H1 (cell line): ENCODE measurements at regions not wholly inside any gene's neighbourhood (a gene's known extent, or its start where the extent isn't known, plus 50 kb on each side); places are given as distances from the start of the nearest gene placed in this dataset.

Experiments used
- CTCF ChIA-PET: fragments of 300-600 bp; sonication (Branson Sonifier 250); formaldehyde crosslinking; loops from one replicate; lab custom pipeline; 2021; ENCODE audit not compliant: partially characterized antibody; lab: Charles Lee
- POLR2A ChIA-PET: fragments of 300-600 bp; sonication (Branson Sonifier 250); formaldehyde crosslinking; loops from one replicate; lab custom pipeline; 2021; ENCODE audit warnings: inconsistent platforms; ENCODE audit not compliant: partially characterized antibody; lab: Charles Lee
- DNase-seq, 2 experiments: peaks; one replicate each; pipeline versions ENCODE4 v3.0.0 to v3.0.0-alpha.2; 2010 to 2022; ENCODE audit warnings: low spot score in 2 of 2, low read depth in 1 of 2, mixed read lengths in 1 of 2
- FAIRE-seq: peaks from 2 replicates; lab custom pipeline; 2011; peaks lifted over from hg19 to GRCh38; lab: Jason Lieb, UNC
- H2AFZ ChIP-seq: 2 replicates; pipeline ENCODE4 v1.8.1; 2012; ENCODE audit warnings: low read length, inconsistent platforms
- H2AK5ac ChIP-seq: 2 replicates; pipeline ENCODE4 v1.6.1; 2013; ENCODE audit warnings: low read depth, low read length
- H2BK120ac ChIP-seq: replicated peaks from 2 replicates; pipeline ENCODE3; 2013; ENCODE audit warnings: low read depth, low read length, inconsistent platforms
- H2BK12ac ChIP-seq: 2 replicates; pipeline ENCODE4 v1.6.1; 2013; ENCODE audit warnings: low read depth, low read length
- H2BK15ac ChIP-seq: 2 replicates; pipeline ENCODE4 v1.6.1; 2013; ENCODE audit warnings: low read length
- H2BK20ac ChIP-seq: 2 replicates; pipeline ENCODE4 v1.6.1; 2013; ENCODE audit warnings: low read length
- H2BK5ac ChIP-seq: 2 replicates; pipeline ENCODE4 v1.6.1; 2013; ENCODE audit warnings: low read depth, low read length
- H3K14ac ChIP-seq: 2 replicates; pipeline ENCODE4 v1.6.1; 2013; ENCODE audit warnings: inconsistent platforms; ENCODE audit not compliant: insufficient read length
- H3K18ac ChIP-seq: 2 replicates; pipeline ENCODE4 v1.6.1; 2013; ENCODE audit warnings: low read length; ENCODE audit errors: extremely low read depth
- H3K23ac ChIP-seq: 2 replicates; pipeline ENCODE4 v1.6.1; 2013; ENCODE audit warnings: inconsistent platforms; ENCODE audit not compliant: insufficient read length
- H3K23me2 ChIP-seq: 2 replicates; pipeline ENCODE4 v1.6.1; 2013; ENCODE audit warnings: low read depth, low read length
- H3K27ac ChIP-seq: 2 replicates; pipeline ENCODE4 v1.6.1; 2011; ENCODE audit warnings: low read depth, low read length, inconsistent platforms
- H3K27me3 ChIP-seq, 4 experiments: replicated peaks in 1 of 4; 1 replicate in 1 of 4; 2 replicates in 3 of 4; pipeline versions ENCODE4 v1.6.1 to v1.8.1; 2011 to 2013; ENCODE audit warnings: low read length in 3 of 4, mild to moderate bottlenecking in 3 of 4, inconsistent platforms in 2 of 4, mixed read lengths in 2 of 4, moderate library complexity in 1 of 4; ENCODE audit not compliant: control insufficient read depth in 3 of 4, insufficient read depth in 3 of 4; ENCODE audit errors: extremely low read depth in 1 of 4
- H3K36me3 ChIP-seq, 4 experiments: 2 replicates each; pipeline versions ENCODE4 v1.6.1 to v1.8.1; 2011 to 2013; ENCODE audit warnings: mild to moderate bottlenecking in 4 of 4, low read length in 3 of 4, moderate library complexity in 2 of 4, control low read depth in 1 of 4, inconsistent platforms in 1 of 4; ENCODE audit not compliant: insufficient read depth in 4 of 4, control insufficient read depth in 2 of 4
- H3K4ac ChIP-seq: replicated peaks from 2 replicates; pipeline ENCODE3; 2013; ENCODE audit warnings: low read length, low read depth, mixed read lengths, inconsistent platforms; ENCODE audit not compliant: insufficient read length
- H3K4me1 ChIP-seq, 4 experiments: replicated peaks in 1 of 4; 1 replicate in 1 of 4; 2 replicates in 3 of 4; pipeline versions ENCODE4 v1.6.1 to v1.8.1; 2011 to 2013; ENCODE audit warnings: low read length in 3 of 4, inconsistent platforms in 2 of 4, mixed read lengths in 1 of 4; ENCODE audit not compliant: insufficient read depth in 4 of 4, control insufficient read depth in 3 of 4
- H3K4me2 ChIP-seq, 2 experiments: 2 replicates each; pipeline versions ENCODE4 v1.6.1 to v1.8.1; 2011 to 2013; ENCODE audit warnings: low read depth in 2 of 2, low read length in 2 of 2, control low read depth in 1 of 2, inconsistent platforms in 1 of 2, mild to moderate bottlenecking in 1 of 2; ENCODE audit not compliant: insufficient read depth in 1 of 2
- H3K4me3 ChIP-seq, 4 experiments: fragments of 200-600, 300-600 bp in 1 of 4; sonication (generic), shearing (Covaris generic), sonication (Bioruptor Twin) in 1 of 4; 2 replicates each; pipeline versions ENCODE4 v1.5.1 to v1.8.1; 2011 to 2016; ENCODE audit warnings: low read length in 4 of 4, low read depth in 3 of 4, control low read depth in 2 of 4, inconsistent platforms in 2 of 4, mild to moderate bottlenecking in 2 of 4, mixed read lengths in 1 of 4, moderate library complexity in 1 of 4; ENCODE audit not compliant: insufficient read depth in 2 of 4; ENCODE audit errors: extremely low read depth in 1 of 4
- H3K56ac ChIP-seq: replicated peaks from 2 replicates; pipeline ENCODE3; 2013; ENCODE audit warnings: low read depth, mild to moderate bottlenecking, mixed read lengths, low read length, inconsistent platforms; ENCODE audit not compliant: insufficient read length
- H3K79me1 ChIP-seq: 2 replicates; pipeline ENCODE4 v1.6.1; 2013; ENCODE audit warnings: low read depth, low read length, control low read depth
- H3K79me2 ChIP-seq, 2 experiments: 2 replicates each; pipeline versions ENCODE4 v1.6.1 to v1.8.1; 2012 to 2013; ENCODE audit warnings: low read length in 2 of 2, mild to moderate bottlenecking in 2 of 2, inconsistent platforms in 1 of 2; ENCODE audit not compliant: insufficient read depth in 2 of 2, control insufficient read depth in 1 of 2
- H3K9ac ChIP-seq, 4 experiments: replicated peaks in 1 of 4; 1 replicate in 1 of 4; 2 replicates in 3 of 4; pipeline versions ENCODE4 v1.6.1 to v1.8.1; 2011 to 2013; ENCODE audit warnings: low read depth in 3 of 4, low read length in 3 of 4, control low read depth in 2 of 4, mild to moderate bottlenecking in 2 of 4, moderate library complexity in 2 of 4, inconsistent platforms in 1 of 4; ENCODE audit errors: extremely low read depth in 1 of 4
- H3K9me3 ChIP-seq, 2 experiments: 2 replicates each; pipeline versions ENCODE4 v1.6.1 to v1.8.1; 2012 to 2013; ENCODE audit warnings: mild to moderate bottlenecking in 2 of 2, moderate library complexity in 2 of 2, control low read depth in 1 of 2, inconsistent platforms in 1 of 2, low read depth in 1 of 2, low read length in 1 of 2, mixed read lengths in 1 of 2; ENCODE audit not compliant: insufficient read depth in 2 of 2
- H4K20me1 ChIP-seq, 2 experiments: replicated peaks in 1 of 2; 2 replicates each; pipeline versions ENCODE3 to v1.8.1; 2011 to 2013; ENCODE audit warnings: inconsistent platforms in 2 of 2, low read length in 2 of 2, mild to moderate bottlenecking in 1 of 2; ENCODE audit not compliant: insufficient read depth in 2 of 2, control insufficient read depth in 1 of 2
- H4K5ac ChIP-seq: 2 replicates; pipeline ENCODE4 v1.6.1; 2013; ENCODE audit warnings: low read length, low read depth, mixed read lengths, inconsistent platforms; ENCODE audit not compliant: insufficient read length
- H4K8ac ChIP-seq: 2 replicates; pipeline ENCODE4 v1.8.0; 2013; ENCODE audit warnings: mild to moderate bottlenecking, moderate library complexity, low read length, inconsistent platforms; ENCODE audit not compliant: insufficient read depth; ENCODE audit errors: extremely low read depth
- H4K91ac ChIP-seq: replicated peaks from 2 replicates; pipeline ENCODE3; 2013; ENCODE audit warnings: low read length, mixed read lengths, inconsistent platforms; ENCODE audit not compliant: insufficient read length
- CEBPB ChIP-seq: IDR thresholded peaks from 2 replicates; pipeline ENCODE4 v1.6.1; 2012; ENCODE audit warnings: low read depth, low read length
- GTF2F1 ChIP-seq: IDR thresholded peaks from 2 replicates; pipeline ENCODE4 v1.6.1; 2012; ENCODE audit warnings: low read depth, low read length, improper control_type of control experiment, borderline replicate concordance
- SIX5 ChIP-seq: IDR thresholded peaks from 2 replicates; pipeline ENCODE4 v1.6.1; 2011; ENCODE audit warnings: mild to moderate bottlenecking, low read depth, low read length
- WGBS, 2 experiments: shearing (Covaris generic) in 1 of 2; methylation state at CpG; one replicate each; pipeline versions ENCODE4 v1.1.6 to v1.1.7; 2013 to 2015; ENCODE audit warnings: low lambda C conversion rate in 2 of 2, mixed read lengths in 2 of 2, inconsistent platforms in 1 of 2, low coverage in 1 of 2, missing lambda C conversion rate in 1 of 2; ENCODE audit not compliant: insufficient replicate concordance in 2 of 2, insufficient coverage in 1 of 2, insufficient read length in 1 of 2; ENCODE audit errors: extremely low coverage in 1 of 2, missing lambda C conversion rate in 1 of 2; 5-methylcytosine and 5-hydroxymethylcytosine counted together

DNA sequence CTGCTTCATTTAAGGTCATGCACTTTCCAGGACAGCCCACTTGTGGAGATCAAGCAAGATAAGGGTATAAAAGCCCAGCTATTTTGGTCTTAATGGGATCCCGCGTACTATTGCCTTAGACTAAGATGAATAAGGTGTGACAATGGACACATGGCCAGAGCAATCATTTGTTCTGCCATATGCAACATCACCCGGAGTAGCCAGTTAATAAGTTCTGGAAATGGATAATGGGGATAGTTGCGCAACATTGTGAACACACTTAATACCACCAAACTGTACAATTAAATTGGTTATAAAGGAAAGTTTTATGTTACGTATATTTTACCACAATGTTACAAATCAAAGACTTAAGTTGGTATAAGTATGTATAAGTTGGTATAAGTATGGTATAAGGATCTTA, 674.5 kb downstream of the HDGFL1 start:
- Histone ChIP-seq H4K20me1 (no peaks in the 10 kb centered on the region), H3K9me3 (no peaks in the 10 kb centered on the region), H3K4me2 (no peak overlapping the region), H3K36me3 (no peaks in the 10 kb centered on the region), H3K79me2 (no peaks in the 10 kb centered on the region), H3K23ac (no peak overlapping the region), H3K56ac (no peak overlapping the region), H3K79me1 (no peaks in the 10 kb centered on the region), H2AFZ (no peak overlapping the region), H3K18ac (no peak overlapping the region), H3K4me1 (no peaks in the 10 kb centered on the region), H4K8ac (no peak overlapping the region), H3K23me2 (no peaks in the 10 kb centered on the region; the same call in 1 of the 2 replicates), H2BK12ac (no peak overlapping the region), H2BK120ac (no peak overlapping the region), H2BK5ac (no peak overlapping the region), H2AK5ac (no peak overlapping the region), H2BK15ac (no peak overlapping the region), H3K14ac (no peak overlapping the region), H3K27ac (no peak overlapping the region), H3K4ac (no peak overlapping the region), H2BK20ac (no peak overlapping the region), H3K9ac (no peak overlapping the region), H4K91ac (no peak overlapping the region), H3K4me3 (no peak overlapping the region), H3K27me3 (no peaks in the 10 kb centered on the region), H4K5ac (no peak overlapping the region)
- FAIRE-seq (no peak), DNase-seq (no peak)
- ChIA-PET POLR2A (no interaction called here), CTCF (no interaction called here)
- 84% methylated on average over 5 of the region's 5 CpGs; no CpG with 5 or more reads in 1 of the 2 experiments for WGBS, 2 experiments
- TF ChIP-seq GTF2F1 (no peak), SIX5 (no peak), CEBPB (peak; percentile 83)
